Stomach (tissue), 4 donors: ENCODE measurements at regions not wholly inside any gene's neighbourhood (a gene's known extent, or its start where the extent isn't known, plus 50 kb on each side); places are given as distances from the start of the nearest gene placed in this dataset.

Source experiments
- EP300 ChIP-seq: sonication (generic); formaldehyde crosslinking; IDR thresholded peaks from one replicate; pipeline ENCODE4 v1.6.1; 2017; ENCODE audit warnings: antibody characterized with exemption
- POLR2A ChIP-seq, 4 donors: fragments of 450-650 bp; IDR thresholded peaks; one replicate each; pipeline ENCODE4 v1.6.1; 2016; ENCODE audit warnings: antibody characterized with exemption in 4 of 4, control low read depth in 2 of 4, mild to moderate bottlenecking in 1 of 4, moderate library complexity in 1 of 4
- POLR2AphosphoS5 ChIP-seq, 3 donors: sonication (generic); formaldehyde crosslinking; IDR thresholded peaks; one replicate each; pipeline ENCODE4 v1.6.1; 2016; ENCODE audit warnings: antibody characterized with exemption in 3 of 3
- TF ChIP-seq, protein P1 (sequence below), 7 experiments: fragments of 450-650 bp in 4 of 7; fragments of 200-600 bp in 3 of 7; sonication (generic) in 3 of 7; IDR thresholded peaks; one replicate each; pipeline ENCODE4 v1.5.1; 2016 to 2019; ENCODE audit warnings: antibody characterized with exemption in 7 of 7, control low read depth in 2 of 7, mild to moderate bottlenecking in 1 of 7

DNA sequence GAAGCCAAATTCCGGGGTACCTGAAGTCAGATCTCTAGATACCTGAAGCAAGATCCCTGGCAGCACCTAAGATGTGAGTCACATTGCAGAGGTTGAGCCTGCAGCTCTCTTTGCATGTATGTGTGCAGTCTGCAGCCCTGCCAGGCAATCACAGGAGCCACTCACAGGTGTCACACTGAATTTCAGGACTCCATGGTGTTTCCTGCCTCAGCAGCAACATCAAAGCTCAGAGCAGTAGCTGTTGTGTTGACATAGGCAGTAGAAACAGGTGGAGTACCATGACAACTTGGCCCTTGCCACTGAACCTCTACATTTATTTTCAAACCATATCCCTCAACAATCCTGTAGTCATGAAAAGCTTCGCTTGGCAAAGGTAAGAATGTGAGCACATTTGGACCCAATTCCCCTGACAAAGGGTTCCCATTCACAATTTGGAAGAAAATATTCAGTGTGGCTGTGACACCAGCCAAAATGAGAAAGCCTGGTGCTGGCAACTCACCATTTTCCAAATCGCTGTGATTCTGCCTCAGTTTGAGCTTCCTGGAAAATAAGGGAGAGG is 419.8 kb upstream of the NFIA start:
- TF ChIP-seq POLR2A (IDR thresholded peaks at IDR 0.05): no peak
- TF ChIP-seq EP300: no peak
- no peak for TF ChIP-seq POLR2AphosphoS5 (IDR thresholded peaks at IDR 0.05)
- TF ChIP-seq, protein P1, sequence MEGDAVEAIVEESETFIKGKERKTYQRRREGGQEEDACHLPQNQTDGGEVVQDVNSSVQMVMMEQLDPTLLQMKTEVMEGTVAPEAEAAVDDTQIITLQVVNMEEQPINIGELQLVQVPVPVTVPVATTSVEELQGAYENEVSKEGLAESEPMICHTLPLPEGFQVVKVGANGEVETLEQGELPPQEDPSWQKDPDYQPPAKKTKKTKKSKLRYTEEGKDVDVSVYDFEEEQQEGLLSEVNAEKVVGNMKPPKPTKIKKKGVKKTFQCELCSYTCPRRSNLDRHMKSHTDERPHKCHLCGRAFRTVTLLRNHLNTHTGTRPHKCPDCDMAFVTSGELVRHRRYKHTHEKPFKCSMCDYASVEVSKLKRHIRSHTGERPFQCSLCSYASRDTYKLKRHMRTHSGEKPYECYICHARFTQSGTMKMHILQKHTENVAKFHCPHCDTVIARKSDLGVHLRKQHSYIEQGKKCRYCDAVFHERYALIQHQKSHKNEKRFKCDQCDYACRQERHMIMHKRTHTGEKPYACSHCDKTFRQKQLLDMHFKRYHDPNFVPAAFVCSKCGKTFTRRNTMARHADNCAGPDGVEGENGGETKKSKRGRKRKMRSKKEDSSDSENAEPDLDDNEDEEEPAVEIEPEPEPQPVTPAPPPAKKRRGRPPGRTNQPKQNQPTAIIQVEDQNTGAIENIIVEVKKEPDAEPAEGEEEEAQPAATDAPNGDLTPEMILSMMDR (IDR thresholded peaks at IDR 0.05): no peak
